Nephron (organoid): ENCODE measurements at regions not wholly inside any gene's neighbourhood (a gene's known extent, or its start where the extent isn't known, plus 50 kb on each side); places are given as distances from the start of the nearest gene placed in this dataset.

ENCODE experiments used
- H3K27ac Mint-ChIP-seq, 3 experiments: 2 replicates each; pipeline ENCODE4 v1.8.0; 2020; ENCODE audit warnings: mixed read lengths in 3 of 3, mild to moderate bottlenecking in 2 of 3, moderate library complexity in 1 of 3
- H3K27me3 Mint-ChIP-seq: 2 replicates; pipeline ENCODE4 v1.8.0; 2021; ENCODE audit warnings: low read depth, mild to moderate bottlenecking, moderate library complexity, mixed read lengths
- H3K36me3 Mint-ChIP-seq: 2 replicates; pipeline ENCODE4 v1.8.0; 2020; ENCODE audit warnings: low read depth, mixed read lengths
- H3K4me1 Mint-ChIP-seq: 2 replicates; pipeline ENCODE4 v1.8.0; 2020; ENCODE audit warnings: mixed read lengths
- H3K4me3 Mint-ChIP-seq, 3 experiments: 2 replicates each; pipeline ENCODE4 v1.8.0; 2020; ENCODE audit warnings: mild to moderate bottlenecking in 3 of 3, mixed read lengths in 3 of 3, moderate library complexity in 2 of 3
- H3K9me3 Mint-ChIP-seq: 2 replicates; pipeline ENCODE4 v1.8.0; 2020; ENCODE audit warnings: mixed read lengths
- TF ChIP-seq, protein P1 (sequence below), 3 experiments: fragments of 200-600 bp; sonication (generic); IDR thresholded peaks; one replicate each; pipeline ENCODE4 v1.5.0; 2021; ENCODE audit warnings: antibody characterized with exemption in 3 of 3; ENCODE audit not compliant: unreplicated experiment in 3 of 3

DNA sequence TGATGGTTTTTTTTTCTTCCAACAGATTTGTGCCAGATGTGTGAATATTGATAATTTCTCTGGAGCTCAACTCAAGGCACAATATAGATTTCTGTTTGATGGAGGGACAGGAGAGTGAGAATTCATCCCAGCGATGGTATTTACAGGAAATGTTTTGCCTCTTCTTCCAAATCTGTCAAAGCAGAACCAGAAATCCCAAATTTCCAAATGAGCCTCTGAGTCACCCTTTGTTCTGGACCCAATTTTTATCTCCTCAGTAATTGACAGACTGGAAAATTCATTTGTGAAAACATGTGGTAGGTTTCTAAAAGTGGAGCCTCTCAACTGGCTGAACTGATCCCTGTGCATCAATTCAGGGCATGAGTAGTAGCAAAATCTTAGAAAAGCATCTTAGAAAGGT, 223.2 kb upstream of the TSHZ2 start:
- Mint-ChIP-seq H3K27me3 (no peaks in the 10 kb centered on the region), H3K4me3 (no peak overlapping the region), H3K4me1 (peaks cover 31% of the 10 kb centered on the region), H3K36me3 (no peaks in the 10 kb centered on the region), H3K27ac (peak overlapping the region in 2 of 3 experiments; percentile 2 to 54), H3K9me3 (peaks cover 3% of the 10 kb centered on the region)
- TF ChIP-seq, protein P1, sequence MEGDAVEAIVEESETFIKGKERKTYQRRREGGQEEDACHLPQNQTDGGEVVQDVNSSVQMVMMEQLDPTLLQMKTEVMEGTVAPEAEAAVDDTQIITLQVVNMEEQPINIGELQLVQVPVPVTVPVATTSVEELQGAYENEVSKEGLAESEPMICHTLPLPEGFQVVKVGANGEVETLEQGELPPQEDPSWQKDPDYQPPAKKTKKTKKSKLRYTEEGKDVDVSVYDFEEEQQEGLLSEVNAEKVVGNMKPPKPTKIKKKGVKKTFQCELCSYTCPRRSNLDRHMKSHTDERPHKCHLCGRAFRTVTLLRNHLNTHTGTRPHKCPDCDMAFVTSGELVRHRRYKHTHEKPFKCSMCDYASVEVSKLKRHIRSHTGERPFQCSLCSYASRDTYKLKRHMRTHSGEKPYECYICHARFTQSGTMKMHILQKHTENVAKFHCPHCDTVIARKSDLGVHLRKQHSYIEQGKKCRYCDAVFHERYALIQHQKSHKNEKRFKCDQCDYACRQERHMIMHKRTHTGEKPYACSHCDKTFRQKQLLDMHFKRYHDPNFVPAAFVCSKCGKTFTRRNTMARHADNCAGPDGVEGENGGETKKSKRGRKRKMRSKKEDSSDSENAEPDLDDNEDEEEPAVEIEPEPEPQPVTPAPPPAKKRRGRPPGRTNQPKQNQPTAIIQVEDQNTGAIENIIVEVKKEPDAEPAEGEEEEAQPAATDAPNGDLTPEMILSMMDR (IDR thresholded peaks at IDR 0.05; ENCODE audit: unreplicated experiment in 3 of 3): no peak

DNA sequence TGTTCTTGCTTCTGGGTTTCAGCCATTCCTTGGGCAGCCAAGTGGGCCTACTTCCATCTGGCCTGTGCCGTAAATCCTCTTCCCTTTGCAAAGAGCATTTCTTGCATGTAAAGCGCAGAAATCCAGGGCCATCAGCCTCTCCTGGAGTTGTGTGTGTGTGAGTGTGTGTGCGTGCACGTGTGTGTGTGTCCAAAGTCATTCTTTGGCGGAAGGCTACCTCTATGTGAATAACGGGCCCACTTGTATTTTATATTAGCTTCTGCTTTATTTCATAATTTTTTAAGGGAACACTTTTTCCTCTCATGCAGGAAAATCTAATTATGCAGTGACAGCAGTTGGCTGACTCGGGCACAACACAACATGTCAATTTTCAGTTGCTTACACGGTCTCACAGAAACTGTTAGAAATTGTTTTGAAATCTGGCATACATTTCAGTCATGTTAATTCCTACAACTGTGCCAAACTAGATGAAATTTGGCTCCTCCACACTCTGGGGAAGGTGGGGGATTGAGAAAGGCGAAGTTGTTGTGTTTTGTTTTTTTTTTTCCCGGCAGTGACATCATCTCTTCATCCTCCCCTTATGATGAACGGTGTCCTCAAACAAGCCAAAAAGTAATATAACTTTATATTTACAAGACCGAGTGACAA, 223.7 kb upstream of the TSHZ2 start:
- no peaks in the 10 kb centered on the region for H3K9me3 Mint-ChIP-seq
- H3K4me1 Mint-ChIP-seq: peaks cover 31% of the 10 kb centered on the region
- TF ChIP-seq, protein P1 (IDR thresholded peaks at IDR 0.05; ENCODE audit: unreplicated experiment in 3 of 3): no peak
- H3K4me3 Mint-ChIP-seq: peak overlapping the region in 1 of 3 experiments; percentile 32
- no peaks in the 10 kb centered on the region for H3K27me3 Mint-ChIP-seq
- H3K36me3 Mint-ChIP-seq: no peaks in the 10 kb centered on the region
- peak overlapping the region in 2 of 3 experiments; percentile 54 to 56 for H3K27ac Mint-ChIP-seq

DNA sequence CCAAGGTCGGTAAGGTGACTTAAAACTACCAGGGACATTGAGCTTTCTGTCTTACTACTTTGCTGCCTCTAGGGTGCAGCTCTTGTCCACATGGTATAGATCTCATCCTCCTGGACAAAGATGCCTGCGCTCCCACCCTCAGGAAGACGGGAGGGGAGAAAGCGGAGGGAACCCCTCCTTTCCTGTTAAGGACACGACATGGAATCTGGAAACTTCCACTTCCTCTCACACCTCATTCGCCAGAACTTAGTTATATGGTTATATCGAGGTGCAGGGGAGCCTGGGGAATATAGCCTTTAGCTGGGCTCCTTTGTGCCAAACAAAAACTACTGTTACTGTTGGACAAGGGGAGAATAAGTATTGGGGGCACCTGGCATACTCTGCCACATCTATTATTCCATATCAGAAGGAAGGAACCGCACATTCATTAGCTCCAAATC, 224.3 kb upstream of the TSHZ2 start:
- Mint-ChIP-seq H3K4me3 (no peak overlapping the region), H3K36me3 (no peaks in the 10 kb centered on the region), H3K4me1 (peaks cover 31% of the 10 kb centered on the region), H3K27ac (peak overlapping the region in 1 of 3 experiments; percentile 54), H3K9me3 (no peaks in the 10 kb centered on the region), H3K27me3 (no peaks in the 10 kb centered on the region)
- TF ChIP-seq, protein P1 (IDR thresholded peaks at IDR 0.05; ENCODE audit: unreplicated experiment in 3 of 3): peak in 2 of 3 experiments; percentile 14 to 15

DNA sequence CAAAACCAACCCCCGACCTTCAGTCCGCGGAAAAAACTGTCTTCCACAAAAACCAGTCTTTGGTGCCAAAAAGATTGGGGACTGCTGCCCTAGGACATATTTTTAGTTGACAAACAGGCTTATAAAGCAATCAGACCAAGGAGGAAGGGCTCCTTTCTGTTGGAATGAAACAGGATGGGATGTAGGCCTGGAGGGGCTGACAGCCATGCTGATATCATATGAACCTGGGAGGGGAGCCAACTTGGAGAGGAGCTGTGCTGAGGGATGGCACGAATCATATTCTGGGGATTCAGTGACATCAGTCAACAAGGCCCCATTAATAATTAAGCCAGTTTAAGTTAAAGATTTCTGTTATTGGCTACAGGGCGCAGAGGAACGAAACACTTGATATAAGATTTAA, 225.4 kb upstream of the TSHZ2 start:
- peaks cover 27% of the 10 kb centered on the region for H3K4me1 Mint-ChIP-seq
- H3K4me3 Mint-ChIP-seq: no peak overlapping the region
- H3K36me3 Mint-ChIP-seq: no peaks in the 10 kb centered on the region
- H3K27ac Mint-ChIP-seq: no peak overlapping the region
- H3K9me3 Mint-ChIP-seq: no peaks in the 10 kb centered on the region
- H3K27me3 Mint-ChIP-seq: no peaks in the 10 kb centered on the region
- TF ChIP-seq, protein P1 (IDR thresholded peaks at IDR 0.05; ENCODE audit: unreplicated experiment in 3 of 3): no peak

DNA sequence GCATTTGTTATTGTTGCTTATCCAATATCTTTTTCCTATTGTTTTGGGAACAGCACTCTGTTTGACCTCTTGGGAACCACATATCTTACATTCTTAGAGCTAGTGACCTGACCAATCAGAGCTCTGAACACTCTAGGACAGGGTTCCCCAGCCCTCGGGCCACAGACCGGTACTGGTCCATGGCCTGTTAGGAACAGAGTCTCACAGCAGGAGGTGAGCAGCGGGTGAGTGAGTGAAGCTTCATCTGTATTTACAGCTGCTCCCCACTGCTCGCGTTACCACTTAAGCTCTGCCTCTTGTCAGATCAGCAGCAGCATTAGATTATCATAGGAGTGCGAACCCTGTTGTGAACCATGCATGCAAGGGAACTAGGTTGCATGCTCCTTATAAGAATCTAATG, 226.0 kb upstream of the TSHZ2 start:
- H3K9me3 Mint-ChIP-seq: no peaks in the 10 kb centered on the region
- H3K27me3 Mint-ChIP-seq: no peaks in the 10 kb centered on the region
- TF ChIP-seq, protein P1 (IDR thresholded peaks at IDR 0.05; ENCODE audit: unreplicated experiment in 3 of 3): no peak
- no peaks in the 10 kb centered on the region for H3K36me3 Mint-ChIP-seq
- peaks cover 27% of the 10 kb centered on the region for H3K4me1 Mint-ChIP-seq
- H3K4me3 Mint-ChIP-seq: no peak overlapping the region
- H3K27ac Mint-ChIP-seq: no peak overlapping the region

DNA sequence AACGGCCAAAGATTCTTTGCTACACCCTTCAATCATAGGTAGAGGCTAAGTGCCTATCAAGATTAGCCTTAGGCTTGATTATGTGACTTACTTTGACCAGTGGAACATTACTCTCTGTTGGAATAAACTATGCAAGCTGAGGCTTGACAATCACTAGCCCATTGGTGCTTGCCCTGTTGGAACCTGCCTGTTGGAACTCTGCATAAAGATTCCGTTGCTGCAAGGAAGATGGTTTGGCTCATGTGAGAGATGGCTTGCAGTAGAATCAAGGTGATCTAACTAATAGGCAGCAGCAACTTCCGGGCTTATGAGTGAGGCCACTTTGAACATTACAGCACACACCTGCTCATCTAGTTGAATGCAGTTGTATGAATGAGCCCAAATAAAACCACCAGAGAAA, 227.7 kb upstream of the TSHZ2 start:
- Mint-ChIP-seq H3K9me3 (no peaks in the 10 kb centered on the region), H3K27ac (no peak overlapping the region), H3K27me3 (peaks cover 7% of the 10 kb centered on the region), H3K4me3 (no peak overlapping the region), H3K36me3 (no peaks in the 10 kb centered on the region), H3K4me1 (peaks cover 27% of the 10 kb centered on the region)
- TF ChIP-seq, protein P1 (IDR thresholded peaks at IDR 0.05; ENCODE audit: unreplicated experiment in 3 of 3): no peak
